ENCODE measurements at regions not wholly inside any gene's neighbourhood (a gene's known extent, or its start where the extent isn't known, plus 50 kb on each side); places are given as distances from the start of the nearest gene placed in this dataset.

GRCh38 chr12:128165387-128165786, 101.6 kb upstream of the TMEM132C start:
- no peaks in the 10 kb centered on the region for H3K79me2 ChIP-seq (replicated peaks; ENCODE audit: insufficient read depth, low read length)
- no peaks in the 10 kb centered on the region for H3K9me3 ChIP-seq (ENCODE audit: low read length)
- H3F3A ChIP-seq (ENCODE audit: insufficient read depth, low read length, poor library complexity, severe bottlenecking), result no peaks in the 10 kb centered on the region
- no peak overlapping the region for H2AFZ ChIP-seq (ENCODE audit: low read depth, low read length)
- no peak overlapping the region for H3K4me2 ChIP-seq (ENCODE audit: low read length)
- H4K20me1 ChIP-seq (ENCODE audit: insufficient read depth), result no peaks in the 10 kb centered on the region
- TF ChIP-seq EZH2 (IDR thresholded peaks at IDR 0.05; ENCODE audit: borderline replicate concordance, insufficient read depth, low read length, poor library complexity, severe bottlenecking) (no peak), RAD21 (conservative IDR thresholded peaks at IDR 0.05) (no peak), SMC3 (conservative IDR thresholded peaks at IDR 0.05; ENCODE audit: poor library complexity) (no peak), POLR2AphosphoS5 (IDR thresholded peaks at IDR 0.05) (no peak), MXI1 (conservative IDR thresholded peaks at IDR 0.05; ENCODE audit: poor library complexity, severe bottlenecking) (no peak), REST (IDR thresholded peaks at IDR 0.05; ENCODE audit: borderline replicate concordance) (no peak), EP300 (conservative IDR thresholded peaks at IDR 0.05; ENCODE audit: poor library complexity, severe bottlenecking) (no peak), TAF1 (IDR thresholded peaks at IDR 0.05; ENCODE audit: low read depth) (no peak)
- TF ChIP-seq, protein P1, sequence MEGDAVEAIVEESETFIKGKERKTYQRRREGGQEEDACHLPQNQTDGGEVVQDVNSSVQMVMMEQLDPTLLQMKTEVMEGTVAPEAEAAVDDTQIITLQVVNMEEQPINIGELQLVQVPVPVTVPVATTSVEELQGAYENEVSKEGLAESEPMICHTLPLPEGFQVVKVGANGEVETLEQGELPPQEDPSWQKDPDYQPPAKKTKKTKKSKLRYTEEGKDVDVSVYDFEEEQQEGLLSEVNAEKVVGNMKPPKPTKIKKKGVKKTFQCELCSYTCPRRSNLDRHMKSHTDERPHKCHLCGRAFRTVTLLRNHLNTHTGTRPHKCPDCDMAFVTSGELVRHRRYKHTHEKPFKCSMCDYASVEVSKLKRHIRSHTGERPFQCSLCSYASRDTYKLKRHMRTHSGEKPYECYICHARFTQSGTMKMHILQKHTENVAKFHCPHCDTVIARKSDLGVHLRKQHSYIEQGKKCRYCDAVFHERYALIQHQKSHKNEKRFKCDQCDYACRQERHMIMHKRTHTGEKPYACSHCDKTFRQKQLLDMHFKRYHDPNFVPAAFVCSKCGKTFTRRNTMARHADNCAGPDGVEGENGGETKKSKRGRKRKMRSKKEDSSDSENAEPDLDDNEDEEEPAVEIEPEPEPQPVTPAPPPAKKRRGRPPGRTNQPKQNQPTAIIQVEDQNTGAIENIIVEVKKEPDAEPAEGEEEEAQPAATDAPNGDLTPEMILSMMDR (IDR thresholded peaks at IDR 0.05; ENCODE audit: poor library complexity, severe bottlenecking), result no peak
- no peak overlapping the region for H3K4me3 ChIP-seq (ENCODE audit: low read length)
- no peak overlapping the region for H3K9ac ChIP-seq (ENCODE audit: low read length)
- H3K27me3 ChIP-seq (ENCODE audit: insufficient read depth, low read depth, low read length), result no peaks in the 10 kb centered on the region
- no peak overlapping the region for H3K27ac ChIP-seq (ENCODE audit: low read length)
- H3K9me2 ChIP-seq (ENCODE audit: insufficient read depth, low read length), result no peaks in the 10 kb centered on the region
- H3K36me3 ChIP-seq (ENCODE audit: insufficient read depth, low read length), result no peaks in the 10 kb centered on the region

- Histone ChIP-seq H4K20me1 (ENCODE audit: insufficient read depth) (no peaks in the 10 kb centered on the region), H3F3A (ENCODE audit: insufficient read depth, low read length, poor library complexity, severe bottlenecking) (no peaks in the 10 kb centered on the region), H3K9ac (ENCODE audit: low read length) (no peak overlapping the region), H3K4me2 (ENCODE audit: low read length) (no peak overlapping the region), H2AFZ (ENCODE audit: low read depth, low read length) (no peak overlapping the region), H3K9me2 (ENCODE audit: insufficient read depth, low read length) (no peaks in the 10 kb centered on the region), H3K27me3 (ENCODE audit: insufficient read depth, low read depth, low read length) (no peaks in the 10 kb centered on the region), H3K36me3 (ENCODE audit: insufficient read depth, low read length) (no peaks in the 10 kb centered on the region), H3K4me3 (ENCODE audit: low read length) (no peak overlapping the region), H3K9me3 (ENCODE audit: low read length) (no peaks in the 10 kb centered on the region), H3K79me2 (replicated peaks; ENCODE audit: insufficient read depth, low read length) (no peaks in the 10 kb centered on the region), H3K27ac (ENCODE audit: low read length) (no peak overlapping the region)
- TF ChIP-seq POLR2AphosphoS5 (IDR thresholded peaks at IDR 0.05) (no peak), EP300 (conservative IDR thresholded peaks at IDR 0.05; ENCODE audit: poor library complexity, severe bottlenecking) (no peak), SMC3 (conservative IDR thresholded peaks at IDR 0.05; ENCODE audit: poor library complexity) (no peak), EZH2 (IDR thresholded peaks at IDR 0.05; ENCODE audit: borderline replicate concordance, insufficient read depth, low read length, poor library complexity, severe bottlenecking) (no peak), RAD21 (conservative IDR thresholded peaks at IDR 0.05) (no peak), REST (IDR thresholded peaks at IDR 0.05; ENCODE audit: borderline replicate concordance) (no peak), TAF1 (IDR thresholded peaks at IDR 0.05; ENCODE audit: low read depth) (no peak), MXI1 (conservative IDR thresholded peaks at IDR 0.05; ENCODE audit: poor library complexity, severe bottlenecking) (no peak)
- TF ChIP-seq, protein P1 (IDR thresholded peaks at IDR 0.05; ENCODE audit: poor library complexity, severe bottlenecking), result no peak
These were observed 98.7 kb upstream of the TMEM132C start for GRCh38 chr12:128168273-128168672.
